NCI-H69 (cell line): ENCODE measurements at regions not wholly inside any gene's neighbourhood (a gene's known extent, or its start where the extent isn't known, plus 50 kb on each side); places are given as distances from the start of the nearest gene placed in this dataset.

Experiments
- DNase-seq: peaks from one replicate; lab custom pipeline; 2025; lab: John Stamatoyannopoulos, UW

DNA sequence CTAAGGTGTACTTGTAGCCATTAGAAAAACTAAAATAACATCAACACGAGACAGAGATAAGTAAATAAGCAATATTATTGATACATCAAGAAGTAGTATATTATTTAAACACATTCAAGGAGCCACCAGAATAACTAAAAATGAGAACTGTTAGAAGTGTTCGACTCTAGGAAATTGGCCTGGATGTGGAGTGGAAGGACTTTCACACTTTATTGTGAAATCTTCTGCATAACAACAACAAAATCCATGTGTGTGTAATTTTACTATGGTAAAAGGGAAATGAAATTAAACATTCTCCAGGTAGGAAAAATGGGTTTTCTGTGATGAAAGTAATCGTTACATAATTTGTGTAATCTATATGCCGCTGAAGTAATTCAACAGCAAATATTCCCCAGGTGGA lies 96.3 kb upstream of the RNF152 start:
- DNase-seq = no peak

DNA sequence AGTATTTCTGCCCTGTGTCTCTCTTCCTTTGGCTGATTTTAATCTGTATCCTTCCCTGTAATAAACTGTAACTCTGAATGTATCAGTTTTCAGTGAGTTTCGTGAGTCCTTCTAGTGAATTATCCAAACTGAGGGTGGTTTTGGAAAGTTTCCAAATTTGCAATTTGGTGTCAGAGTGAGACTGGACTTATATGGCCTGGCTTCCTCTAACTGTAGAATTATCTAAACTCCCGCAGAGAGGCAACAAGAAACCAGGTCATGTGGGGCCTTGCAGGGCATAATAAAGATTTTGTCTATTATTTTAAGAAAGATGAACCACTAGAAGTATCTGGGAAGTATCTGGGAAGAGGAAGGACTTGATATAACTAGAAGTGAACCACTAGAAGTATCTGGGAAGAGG lies 95.3 kb upstream of the RNF152 start:
- DNase-seq = peak; percentile 82

- no peak for DNase-seq
These were observed 92.9 kb upstream of the RNF152 start for GRCh38 chr18:61985681-61986080.

GRCh38 chr18:61984349-61984748 lies 91.5 kb upstream of the RNF152 start:
- DNase-seq = no peak

DNA sequence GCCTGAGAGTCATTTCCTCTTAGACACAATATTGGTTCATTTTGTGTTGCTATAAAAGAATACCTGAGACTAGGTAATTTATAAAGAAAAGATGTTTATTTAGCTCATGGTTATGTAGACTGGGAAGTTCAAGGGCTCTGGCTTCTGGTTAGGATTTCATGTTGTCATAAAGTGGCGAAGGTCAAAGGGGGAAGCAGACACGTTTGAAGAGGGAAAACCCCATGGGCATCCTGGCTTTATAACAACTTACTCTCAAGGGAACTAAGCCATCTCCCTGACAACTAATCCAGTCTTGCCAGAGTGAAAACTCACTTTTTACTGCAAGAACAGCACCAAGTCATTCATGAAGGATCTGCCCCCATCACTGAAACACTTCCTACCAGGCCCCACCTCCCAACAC lies 89.7 kb upstream of the RNF152 start:
- peak; percentile 65 for DNase-seq

- DNase-seq = no peak
These were observed 87.5 kb upstream of the RNF152 start for GRCh38 chr18:61980355-61980754.

DNA sequence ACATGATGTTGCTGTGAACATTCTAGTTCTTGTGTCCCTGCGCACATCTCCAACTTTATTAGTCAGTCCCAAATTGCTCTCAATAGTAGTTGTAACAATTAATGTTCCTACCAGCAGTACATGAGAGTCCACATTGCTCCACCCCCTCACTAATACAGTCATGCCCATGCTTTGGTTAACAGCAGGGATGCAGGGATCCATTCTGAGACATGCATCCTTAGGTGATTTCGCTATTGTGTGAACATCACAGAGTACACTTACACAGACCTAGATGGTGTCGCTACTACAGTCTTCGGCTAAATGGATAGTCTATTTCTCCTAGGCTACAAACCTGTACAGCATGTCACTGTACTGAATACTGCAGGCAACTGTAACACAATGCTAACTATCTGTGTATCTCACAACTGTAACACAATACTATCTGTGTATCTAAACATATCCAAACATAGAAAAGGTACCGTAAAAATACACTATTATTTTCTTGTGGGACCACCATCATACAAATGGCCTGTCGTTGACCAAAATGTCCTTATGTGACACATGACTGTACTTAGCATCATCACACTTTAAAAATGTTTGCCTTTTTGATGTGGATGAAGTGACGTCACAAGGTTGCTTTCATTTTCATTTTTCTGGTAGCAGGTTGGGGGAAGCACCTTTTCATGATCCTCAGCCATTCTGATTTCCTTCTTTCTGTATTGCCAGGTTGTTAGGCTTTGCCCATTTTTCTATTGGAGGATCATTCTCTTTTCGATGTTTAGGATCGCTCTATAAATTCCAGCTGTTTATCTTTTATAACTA lies 82.9 kb upstream of the RNF152 start:
- DNase-seq = no peak

- peak; percentile 48 for DNase-seq
These were observed 80.7 kb upstream of the RNF152 start for GRCh38 chr18:61973273-61974115.

DNA sequence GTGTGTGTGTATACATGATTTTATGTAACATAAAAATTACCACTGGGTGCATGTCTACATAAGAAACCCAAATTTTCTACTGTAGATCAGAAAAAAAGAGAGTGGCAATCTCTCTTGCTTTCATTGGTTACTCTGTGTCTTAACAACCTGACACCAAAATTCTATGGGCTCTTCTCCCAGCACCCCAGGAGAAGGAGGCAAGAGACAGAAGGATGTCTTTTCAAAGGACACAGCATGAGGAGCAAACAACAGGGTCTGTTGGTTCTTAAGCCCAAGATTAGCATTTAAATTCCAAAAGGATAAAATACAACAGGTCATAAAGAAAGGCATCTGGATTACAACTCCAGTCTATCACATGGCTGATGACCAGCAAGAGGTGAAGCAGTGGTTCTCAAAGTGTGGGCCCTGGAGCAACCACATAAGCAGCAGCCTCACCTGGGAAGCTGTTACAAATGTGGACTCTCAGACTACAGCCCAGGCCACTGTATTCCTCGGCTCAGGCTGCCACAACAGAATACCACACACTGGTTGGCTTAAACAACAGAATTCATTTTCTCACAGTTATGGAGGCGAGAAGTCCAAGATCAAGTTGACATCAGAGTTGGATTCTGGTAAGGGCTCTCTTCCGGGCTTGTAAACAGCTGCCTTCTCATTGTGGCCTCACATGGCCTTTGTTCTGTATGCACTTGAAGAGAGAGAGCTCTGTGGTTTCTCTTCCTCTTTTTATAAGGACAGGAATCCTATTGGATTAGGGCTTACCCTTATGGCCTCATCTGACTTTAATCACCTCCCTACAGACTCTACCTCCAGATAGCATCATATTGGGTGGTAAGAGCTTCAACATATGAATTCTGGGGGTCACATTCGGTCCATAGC lies 79.8 kb upstream of the RNF152 start:
- DNase-seq = peak; percentile 46

- no peak for DNase-seq
These were observed 74.6 kb upstream of the RNF152 start for GRCh38 chr18:61967252-61967891.

DNA sequence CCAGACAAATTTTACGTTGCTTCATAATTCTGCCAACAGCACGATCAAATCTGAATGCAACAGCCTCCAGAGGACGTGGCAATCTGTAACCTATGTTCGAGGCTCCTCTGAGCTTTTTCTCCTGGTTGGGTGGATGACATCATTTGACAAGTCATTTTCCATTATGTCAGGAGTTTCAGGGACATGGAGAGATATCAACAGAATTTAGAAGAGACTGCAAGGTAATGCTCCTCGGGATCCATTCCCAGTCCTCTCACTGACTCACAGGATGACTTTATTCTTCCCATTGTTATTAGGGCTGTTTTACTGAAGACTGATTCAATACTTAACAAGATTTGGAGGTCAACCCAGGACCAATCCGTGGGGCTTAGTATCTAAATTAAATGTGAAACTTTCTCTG lies 72.5 kb upstream of the RNF152 start:
- DNase-seq = no peak

DNA sequence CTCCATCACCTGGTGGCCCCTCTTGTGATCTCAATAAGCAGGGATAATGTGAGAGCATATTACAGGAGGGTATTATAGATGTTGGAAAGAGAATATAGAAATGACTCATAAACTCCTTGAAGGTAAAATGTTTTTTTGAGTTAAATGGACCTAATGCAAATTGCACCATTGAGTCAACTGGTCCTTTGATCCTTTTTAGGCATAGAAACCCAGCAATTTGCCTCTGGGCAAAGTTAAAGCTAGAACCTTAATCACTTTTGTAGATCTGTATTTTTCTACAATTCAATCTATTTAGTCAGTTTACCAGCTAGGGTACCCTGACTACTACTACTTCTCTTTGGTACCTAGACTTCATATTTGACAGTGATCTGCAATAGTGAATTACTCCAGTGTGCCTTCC lies 71.8 kb upstream of the RNF152 start:
- DNase-seq = peak; percentile 32

DNA sequence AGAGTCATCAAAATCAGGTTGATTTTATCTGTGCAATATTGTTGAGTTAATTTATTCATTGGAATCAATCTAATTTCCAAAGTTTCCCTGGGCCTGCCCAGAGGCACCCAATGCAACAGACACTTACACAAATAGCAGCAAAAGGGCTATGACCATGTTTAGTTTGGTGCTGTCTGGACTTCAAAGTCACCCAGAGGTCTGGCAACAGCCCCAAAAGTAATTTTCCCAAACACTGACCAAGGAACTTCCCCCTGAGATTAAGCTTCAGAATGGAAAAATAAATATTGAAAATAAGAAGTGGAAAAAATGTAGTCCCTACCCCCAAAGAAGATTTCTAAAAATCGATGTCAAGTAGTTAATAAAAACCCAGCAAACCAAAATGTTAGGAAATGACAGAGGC lies 70.9 kb upstream of the RNF152 start:
- no peak for DNase-seq

DNA sequence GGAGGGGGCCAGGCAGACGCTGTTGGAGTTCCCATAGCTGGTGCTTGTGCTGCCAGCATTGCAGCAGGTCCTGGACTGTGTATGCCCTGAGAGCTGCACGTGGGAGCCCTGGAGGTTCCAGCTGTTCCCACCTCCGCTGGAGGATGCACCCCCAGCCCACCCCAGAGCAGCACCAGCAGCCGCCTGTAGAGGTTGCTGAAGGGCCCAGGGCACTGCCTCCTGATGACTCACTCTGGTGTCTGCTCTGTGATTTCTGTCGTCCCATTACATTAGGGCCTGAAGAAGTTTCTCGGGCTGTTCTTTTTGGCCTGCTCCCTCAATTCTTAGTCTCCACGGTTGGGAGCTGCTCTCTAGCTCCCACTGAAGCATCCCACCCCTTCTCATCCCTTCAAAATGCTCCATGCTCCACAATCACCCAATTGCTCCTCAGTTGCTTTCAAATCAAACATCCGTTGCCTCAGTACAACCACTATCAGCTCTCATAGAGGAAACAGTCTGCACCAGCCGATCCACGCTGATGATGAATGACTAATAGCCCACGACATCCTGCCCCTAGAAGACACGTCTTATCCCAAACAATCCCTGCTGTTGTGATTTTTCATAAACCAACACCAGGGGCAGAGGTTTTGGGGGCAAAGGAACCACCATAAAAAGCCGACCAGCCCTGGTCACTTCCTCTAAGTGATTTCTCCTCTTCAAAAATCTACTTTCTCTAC lies 65.2 kb upstream of the RNF152 start:
- DNase-seq = no peak

GRCh38 chr18:61955644-61956043 lies 62.8 kb upstream of the RNF152 start:
- DNase-seq = no peak

DNA sequence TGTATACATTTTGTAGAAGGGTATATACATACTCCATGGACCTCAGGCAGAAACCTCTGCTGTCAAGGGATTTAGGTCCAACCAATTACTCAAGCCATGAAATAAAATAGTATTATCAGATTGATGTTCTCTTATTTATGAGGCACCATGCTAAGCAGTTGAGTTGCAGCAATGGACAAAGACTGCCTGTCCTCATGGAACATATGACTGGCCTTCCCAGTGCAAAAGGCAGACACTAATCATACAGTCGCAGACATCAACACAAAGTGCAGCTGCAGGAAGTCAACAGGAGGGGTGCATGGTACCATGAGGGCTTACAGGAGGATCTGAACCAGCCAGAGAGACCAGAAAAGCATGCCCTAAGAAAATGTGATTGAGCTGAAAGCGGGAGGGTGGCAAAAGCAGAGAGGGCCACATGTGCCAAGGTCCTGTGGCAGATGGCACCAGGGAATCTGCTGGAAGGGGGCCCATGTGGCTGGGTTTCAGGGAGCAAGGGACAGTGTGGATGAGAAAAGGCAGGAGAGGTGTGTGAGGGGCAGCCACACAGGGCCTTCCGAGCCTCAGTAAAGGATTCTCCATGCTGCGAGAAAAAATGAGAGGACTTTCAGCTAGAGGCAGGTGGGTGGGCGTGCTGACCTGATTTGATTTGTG lies 61.4 kb upstream of the RNF152 start:
- peak; percentile 37 for DNase-seq

- DNase-seq = no peak
These were observed 60.8 kb upstream of the RNF152 start for GRCh38 chr18:61953641-61954040.

DNA sequence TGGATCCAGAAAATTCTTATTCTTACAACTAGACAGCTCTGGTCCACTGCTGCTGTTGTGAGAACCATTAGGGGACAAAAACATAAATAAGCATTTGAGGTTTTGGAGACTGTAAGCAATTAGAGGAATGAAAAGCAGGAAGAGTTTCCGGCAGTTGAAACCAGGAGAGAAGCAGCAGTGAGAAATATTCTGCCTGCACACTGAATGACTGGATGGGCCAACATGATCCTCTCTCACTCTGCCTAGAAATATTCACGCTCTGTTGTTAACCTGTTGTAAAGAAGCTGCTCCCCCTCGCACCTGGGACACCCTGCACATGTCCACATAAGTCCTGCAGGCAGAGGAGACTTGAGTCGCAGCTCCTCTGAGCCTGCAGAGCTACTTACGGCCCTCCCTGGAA lies 60.4 kb upstream of the RNF152 start:
- DNase-seq = no peak

DNA sequence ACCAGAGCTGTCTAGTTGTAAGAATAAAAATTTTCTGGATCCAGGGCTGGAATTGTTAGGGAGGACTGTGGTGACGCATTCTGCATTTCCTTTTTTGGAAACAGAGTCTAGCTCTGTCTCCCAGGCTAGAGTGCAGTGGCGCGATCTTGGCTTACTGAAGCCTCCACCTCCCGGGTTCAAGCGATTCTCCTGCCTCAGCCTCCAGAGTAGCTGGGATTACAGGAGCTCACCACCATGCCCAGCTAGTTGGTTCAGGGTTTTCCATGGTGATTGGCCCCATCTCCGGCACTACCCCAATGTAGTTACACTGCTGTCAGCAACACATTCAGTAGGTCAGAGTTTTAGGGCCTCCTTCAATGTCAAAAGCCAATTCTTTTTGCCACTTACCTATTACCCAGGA lies 58.6 kb upstream of the RNF152 start:
- DNase-seq = no peak

- no peak for DNase-seq
These were observed 57.6 kb upstream of the RNF152 start for GRCh38 chr18:61950371-61950770.

DNA sequence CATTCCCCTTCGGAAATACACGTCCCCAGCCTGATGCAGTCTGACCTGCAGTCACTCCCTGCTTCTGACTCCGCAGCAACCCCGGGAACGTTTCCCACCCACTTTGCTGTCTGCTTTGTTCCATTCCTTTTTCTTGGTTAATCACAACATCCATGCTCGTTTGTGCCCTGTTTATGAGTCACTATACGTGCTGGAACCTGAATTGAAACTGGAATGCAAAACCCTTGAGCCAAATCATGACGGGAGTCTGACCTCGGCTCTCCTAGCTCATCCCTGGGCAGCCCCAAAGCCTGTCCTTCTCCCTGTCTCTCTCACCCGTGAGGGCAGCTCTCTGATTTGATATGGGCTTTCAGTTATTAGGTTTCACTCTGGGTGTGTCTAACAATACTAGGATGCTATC lies 57.1 kb upstream of the RNF152 start:
- no peak for DNase-seq
